ENCODE measurements at regions not wholly inside any gene's neighbourhood (a gene's known extent, or its start where the extent isn't known, plus 50 kb on each side); places are given as distances from the start of the nearest gene placed in this dataset.
"Not testable (repeated sequence)": the region's sequence is repeated elsewhere in the genome, so short reads cannot be mapped to it uniquely, and the experiment has no call there.

DNA sequence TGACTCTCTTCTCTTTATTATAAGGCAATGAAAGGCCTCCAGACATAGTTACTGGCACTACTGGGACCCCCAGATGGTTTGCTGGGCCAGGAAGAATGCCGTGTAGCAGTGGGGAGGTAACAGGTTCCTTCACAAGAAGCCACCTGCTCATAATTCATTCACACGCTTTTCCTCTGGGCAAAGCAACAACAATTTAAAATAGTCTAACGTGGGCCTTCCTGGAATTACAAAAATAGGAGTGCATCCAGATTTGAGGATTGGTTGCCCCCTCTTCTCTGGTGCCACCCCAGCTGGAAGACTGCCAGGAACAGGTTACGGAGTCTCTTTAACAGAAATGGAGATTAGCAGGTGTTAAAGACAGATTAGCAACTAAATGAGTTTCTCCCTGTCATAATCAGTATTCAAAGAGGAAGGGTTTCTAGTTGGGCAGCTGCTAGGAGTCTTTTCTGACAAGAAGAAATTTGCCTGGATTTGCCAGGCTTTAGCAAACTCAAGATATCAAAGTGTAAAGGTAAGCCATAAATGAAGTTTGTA lies 409.6 kb downstream of the NPIPA8 start:
- Histone ChIP-seq H3K36me3 (ENCODE audit: insufficient read depth, insufficient read length, low read length) (no peaks in the 10 kb centered on the region), H3K27me3 (ENCODE audit: insufficient read depth, insufficient read length) (no peaks in the 10 kb centered on the region), H3K9ac (ENCODE audit: insufficient read length, low read depth) (no peak overlapping the region), H3K4me3 (ENCODE audit: insufficient read length, low read depth) (no peak overlapping the region), H3K9me3 (ENCODE audit: insufficient read depth, low read length) (no peaks in the 10 kb centered on the region), H3K4me1 (ENCODE audit: insufficient read depth, insufficient read length) (no peaks in the 10 kb centered on the region)
- TF ChIP-seq YY1 (IDR thresholded peaks at IDR 0.05; ENCODE audit: insufficient read depth, insufficient read length) (no peak), SUZ12 (IDR thresholded peaks at IDR 0.05; ENCODE audit: extremely low read depth, insufficient read depth, insufficient read length) (no peak), ZNF274 (IDR thresholded peaks at IDR 0.05; ENCODE audit: low read depth, low read length) (no peak)
- no peak for DNase-seq (ENCODE audit: low read depth, low spot score)

DNA sequence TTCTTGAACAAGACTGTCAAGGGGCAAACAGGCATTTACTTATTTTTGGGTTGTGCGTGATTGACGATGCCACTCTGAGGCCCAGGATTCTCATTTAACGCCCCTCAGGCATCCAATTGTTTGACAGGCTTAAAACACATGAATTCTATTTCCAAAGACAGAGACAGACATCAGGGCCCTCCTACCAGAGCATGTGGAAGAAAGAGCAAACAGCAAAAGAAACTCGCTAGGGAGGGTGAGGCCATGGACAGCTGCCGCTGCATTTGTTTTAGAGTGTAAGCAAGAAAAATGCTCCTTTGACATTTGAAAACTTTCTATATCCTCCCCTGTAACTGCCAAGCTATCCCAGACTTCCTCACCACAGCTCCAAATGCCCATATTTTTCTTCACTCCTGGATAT lies 410.1 kb downstream of the NPIPA8 start:
- Histone ChIP-seq H3K27me3 (ENCODE audit: insufficient read depth, insufficient read length) (no peaks in the 10 kb centered on the region), H3K4me1 (ENCODE audit: insufficient read depth, insufficient read length) (no peaks in the 10 kb centered on the region), H3K9ac (ENCODE audit: insufficient read length, low read depth) (no peak overlapping the region), H3K9me3 (ENCODE audit: insufficient read depth, low read length) (no peaks in the 10 kb centered on the region), H3K36me3 (ENCODE audit: insufficient read depth, insufficient read length, low read length) (no peaks in the 10 kb centered on the region), H3K4me3 (ENCODE audit: insufficient read length, low read depth) (no peak overlapping the region)
- no peak for DNase-seq (ENCODE audit: low read depth, low spot score)
- no peak for TF ChIP-seq SUZ12 (IDR thresholded peaks at IDR 0.05; ENCODE audit: extremely low read depth, insufficient read depth, insufficient read length)
- TF ChIP-seq YY1 (IDR thresholded peaks at IDR 0.05; ENCODE audit: insufficient read depth, insufficient read length) = no peak
- no peak for TF ChIP-seq ZNF274 (IDR thresholded peaks at IDR 0.05; ENCODE audit: low read depth, low read length)

DNA sequence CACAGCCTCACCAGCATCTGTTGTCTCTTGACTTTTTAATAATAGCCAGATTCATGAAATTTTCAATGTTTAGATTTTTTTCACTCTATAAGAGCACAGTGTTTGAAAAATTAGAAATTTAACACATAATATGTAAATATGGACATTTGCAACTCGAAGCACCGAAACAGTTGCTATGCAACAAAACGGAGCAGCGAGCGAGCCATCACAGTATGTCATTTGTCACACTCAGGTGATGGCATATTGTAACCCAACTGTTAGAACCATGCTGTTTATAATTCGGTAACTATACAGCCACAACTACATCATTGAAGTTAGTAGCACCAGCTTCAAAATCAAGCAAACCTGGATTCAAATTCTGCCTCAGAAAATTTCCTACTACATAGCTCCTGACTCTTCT lies 410.8 kb downstream of the NPIPA8 start:
- Histone ChIP-seq H3K27me3 (ENCODE audit: insufficient read depth, insufficient read length) (no peaks in the 10 kb centered on the region), H3K4me3 (ENCODE audit: insufficient read length, low read depth) (no peak overlapping the region), H3K9ac (ENCODE audit: insufficient read length, low read depth) (no peak overlapping the region), H3K4me1 (ENCODE audit: insufficient read depth, insufficient read length) (no peaks in the 10 kb centered on the region), H3K9me3 (ENCODE audit: insufficient read depth, low read length) (no peaks in the 10 kb centered on the region), H3K36me3 (ENCODE audit: insufficient read depth, insufficient read length, low read length) (no peaks in the 10 kb centered on the region)
- no peak for TF ChIP-seq SUZ12 (IDR thresholded peaks at IDR 0.05; ENCODE audit: extremely low read depth, insufficient read depth, insufficient read length)
- TF ChIP-seq YY1 (IDR thresholded peaks at IDR 0.05; ENCODE audit: insufficient read depth, insufficient read length) = no peak
- no peak for TF ChIP-seq ZNF274 (IDR thresholded peaks at IDR 0.05; ENCODE audit: low read depth, low read length)
- DNase-seq (ENCODE audit: low read depth, low spot score) = no peak

DNA sequence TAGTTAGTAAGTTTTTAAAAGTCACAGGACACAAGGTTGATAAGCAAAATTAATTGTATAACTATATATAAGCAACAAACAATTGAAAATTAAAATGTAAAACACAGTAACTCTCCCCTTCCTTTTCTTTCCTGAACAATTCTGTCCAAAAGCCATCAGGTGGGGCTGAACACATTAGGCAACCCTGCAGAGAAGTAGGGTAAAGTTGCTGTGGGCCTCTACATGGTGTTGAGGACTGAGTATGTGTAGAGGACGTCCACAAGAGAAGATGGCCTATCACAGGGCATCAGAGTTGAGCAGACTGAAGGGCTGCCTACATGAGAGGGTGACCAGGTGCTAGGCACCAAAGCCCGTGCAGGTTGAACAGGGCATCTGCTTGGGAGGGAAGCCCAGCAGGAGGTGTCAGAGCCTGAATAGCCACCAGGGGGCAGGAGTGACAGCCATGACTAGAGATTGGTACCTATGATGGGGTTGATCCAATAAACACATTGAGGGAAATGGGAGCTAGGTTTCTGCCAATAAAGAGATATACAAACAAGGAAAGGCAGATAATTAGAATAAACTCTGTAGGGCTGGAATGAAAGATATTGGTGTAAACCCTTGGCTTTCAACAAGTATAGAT lies 415.1 kb downstream of the NPIPA8 start:
- H3K27me3 ChIP-seq (ENCODE audit: insufficient read depth, insufficient read length) = no peaks in the 10 kb centered on the region
- no peaks in the 10 kb centered on the region for H3K4me1 ChIP-seq (ENCODE audit: insufficient read depth, insufficient read length)
- H3K9me3 ChIP-seq (ENCODE audit: insufficient read depth, low read length) = no peaks in the 10 kb centered on the region
- no peak overlapping the region for H3K4me3 ChIP-seq (ENCODE audit: insufficient read length, low read depth)
- no peaks in the 10 kb centered on the region for H3K36me3 ChIP-seq (ENCODE audit: insufficient read depth, insufficient read length, low read length)
- peak; percentile 58 for DNase-seq (ENCODE audit: low read depth, low spot score)
- TF ChIP-seq YY1 (IDR thresholded peaks at IDR 0.05; ENCODE audit: insufficient read depth, insufficient read length) (no peak), ZNF274 (IDR thresholded peaks at IDR 0.05; ENCODE audit: low read depth, low read length) (no peak), SUZ12 (IDR thresholded peaks at IDR 0.05; ENCODE audit: extremely low read depth, insufficient read depth, insufficient read length) (no peak)
- H3K9ac ChIP-seq (ENCODE audit: insufficient read length, low read depth) = no peak overlapping the region

DNA sequence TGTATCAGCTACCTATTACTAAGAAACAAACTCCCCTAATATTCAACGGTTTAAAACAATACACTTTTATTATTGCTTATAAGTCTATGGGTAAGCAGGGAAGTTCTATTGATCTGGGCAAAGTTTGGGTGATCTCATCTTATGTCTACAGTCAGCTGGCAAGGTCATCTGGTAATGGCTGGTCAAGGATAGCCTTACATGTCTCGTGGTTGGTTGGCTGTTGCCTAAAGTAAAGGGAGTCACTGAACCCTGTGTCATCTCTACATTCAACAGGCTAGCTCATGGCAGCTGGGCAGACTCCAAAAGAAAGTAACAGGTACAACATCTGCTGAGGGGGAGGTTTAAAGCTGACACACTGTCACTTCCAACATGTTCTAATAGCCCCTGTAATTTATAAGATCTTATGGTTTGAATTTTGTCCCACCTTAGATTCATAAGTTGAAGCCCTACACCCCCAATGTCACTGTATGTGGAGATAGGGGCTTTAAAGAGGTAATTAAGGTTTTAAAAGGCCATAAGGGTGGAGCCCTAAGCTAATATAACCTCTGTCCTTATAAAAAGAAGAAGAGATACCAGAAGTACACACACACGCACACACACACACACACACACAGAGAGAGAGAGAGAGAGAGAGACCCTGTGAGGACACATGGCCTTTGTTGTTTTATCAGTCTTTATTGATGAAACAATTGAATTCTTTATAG lies 419.1 kb downstream of the NPIPA8 start:
- TF ChIP-seq ZNF274 (IDR thresholded peaks at IDR 0.05; ENCODE audit: low read depth, low read length) (no peak), SUZ12 (IDR thresholded peaks at IDR 0.05; ENCODE audit: extremely low read depth, insufficient read depth, insufficient read length) (no peak), YY1 (IDR thresholded peaks at IDR 0.05; ENCODE audit: insufficient read depth, insufficient read length) (no peak)
- H3K9ac ChIP-seq (ENCODE audit: insufficient read length, low read depth) = no peak overlapping the region
- no peak overlapping the region for H3K4me3 ChIP-seq (ENCODE audit: insufficient read length, low read depth)
- no peaks in the 10 kb centered on the region for H3K27me3 ChIP-seq (ENCODE audit: insufficient read depth, insufficient read length)
- no peak for DNase-seq (ENCODE audit: low read depth, low spot score)
- H3K4me1 ChIP-seq (ENCODE audit: insufficient read depth, insufficient read length) = no peaks in the 10 kb centered on the region
- H3K9me3 ChIP-seq (ENCODE audit: insufficient read depth, low read length) = peaks cover 5% of the 10 kb centered on the region
- H3K36me3 ChIP-seq (ENCODE audit: insufficient read depth, insufficient read length, low read length) = no peaks in the 10 kb centered on the region

DNA sequence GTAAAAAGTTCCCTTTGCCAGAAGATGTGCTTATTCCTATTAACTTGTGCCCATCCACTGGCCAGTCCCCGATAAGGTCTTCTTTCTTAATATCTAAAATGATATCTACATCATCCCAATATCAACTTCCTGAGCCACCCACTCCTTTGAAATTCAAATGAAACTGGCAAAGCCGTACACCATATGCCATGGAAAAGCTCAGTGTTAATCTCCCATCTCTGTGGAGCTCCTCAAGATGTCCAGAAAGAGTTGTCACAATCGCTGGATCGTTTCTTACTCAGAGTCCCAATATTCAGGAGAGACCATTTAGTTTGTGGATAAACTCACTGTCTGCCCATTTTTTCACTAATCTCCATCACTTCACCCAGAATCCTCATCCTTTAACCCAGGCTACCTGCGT lies 420.7 kb downstream of the NPIPA8 start:
- H3K9ac ChIP-seq (ENCODE audit: insufficient read length, low read depth) = no peak overlapping the region
- DNase-seq (ENCODE audit: low read depth, low spot score) = no peak
- no peaks in the 10 kb centered on the region for H3K36me3 ChIP-seq (ENCODE audit: insufficient read depth, insufficient read length, low read length)
- H3K4me3 ChIP-seq (ENCODE audit: insufficient read length, low read depth) = no peak overlapping the region
- TF ChIP-seq ZNF274 (IDR thresholded peaks at IDR 0.05; ENCODE audit: low read depth, low read length) = no peak
- TF ChIP-seq SUZ12 (IDR thresholded peaks at IDR 0.05; ENCODE audit: extremely low read depth, insufficient read depth, insufficient read length) = no peak
- TF ChIP-seq YY1 (IDR thresholded peaks at IDR 0.05; ENCODE audit: insufficient read depth, insufficient read length) = no peak
- H3K27me3 ChIP-seq (ENCODE audit: insufficient read depth, insufficient read length) = no peaks in the 10 kb centered on the region
- H3K9me3 ChIP-seq (ENCODE audit: insufficient read depth, low read length) = peaks cover 5% of the 10 kb centered on the region
- no peaks in the 10 kb centered on the region for H3K4me1 ChIP-seq (ENCODE audit: insufficient read depth, insufficient read length)

GRCh38 chr16:17914168-17914567 lies 422.4 kb downstream of the NPIPA8 start:
- Histone ChIP-seq H3K9me3 (ENCODE audit: insufficient read depth, low read length) (peaks cover 5% of the 10 kb centered on the region), H3K36me3 (ENCODE audit: insufficient read depth, insufficient read length, low read length) (no peaks in the 10 kb centered on the region), H3K9ac (ENCODE audit: insufficient read length, low read depth) (no peak overlapping the region), H3K4me3 (ENCODE audit: insufficient read length, low read depth) (no peak overlapping the region), H3K27me3 (ENCODE audit: insufficient read depth, insufficient read length) (no peaks in the 10 kb centered on the region), H3K4me1 (ENCODE audit: insufficient read depth, insufficient read length) (no peaks in the 10 kb centered on the region)
- TF ChIP-seq YY1 (IDR thresholded peaks at IDR 0.05; ENCODE audit: insufficient read depth, insufficient read length) = no peak
- no peak for TF ChIP-seq ZNF274 (IDR thresholded peaks at IDR 0.05; ENCODE audit: low read depth, low read length)
- no peak for TF ChIP-seq SUZ12 (IDR thresholded peaks at IDR 0.05; ENCODE audit: extremely low read depth, insufficient read depth, insufficient read length)
- no peak for DNase-seq (ENCODE audit: low read depth, low spot score)

DNA sequence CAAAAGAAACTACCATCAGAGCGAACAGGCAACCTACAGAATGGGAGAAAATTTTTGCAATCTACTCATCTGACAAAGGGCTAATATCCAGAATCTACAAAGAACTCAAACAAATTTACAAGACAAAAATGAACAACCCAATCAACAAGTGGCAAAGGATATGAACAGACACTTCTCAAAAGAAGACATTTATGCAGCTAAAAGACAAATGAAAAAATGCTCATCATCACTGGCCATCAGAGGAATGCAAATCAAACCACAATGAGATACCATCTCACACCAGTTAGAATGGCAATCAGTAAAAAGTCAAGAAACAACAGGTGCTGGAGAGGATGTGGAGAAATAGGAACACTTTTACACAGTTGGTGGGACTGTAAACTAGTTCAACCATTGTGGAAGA lies 425.0 kb downstream of the NPIPA8 start:
- not testable (repeated sequence) for H3K4me1 ChIP-seq (ENCODE audit: insufficient read depth, insufficient read length); H3K27me3 ChIP-seq (ENCODE audit: insufficient read depth, insufficient read length); H3K9ac ChIP-seq (ENCODE audit: insufficient read length, low read depth); DNase-seq (ENCODE audit: low read depth, low spot score); H3K4me3 ChIP-seq (ENCODE audit: insufficient read length, low read depth); H3K36me3 ChIP-seq (ENCODE audit: insufficient read depth, insufficient read length, low read length)
- peaks cover 11% of the 10 kb centered on the region for H3K9me3 ChIP-seq (ENCODE audit: insufficient read depth, low read length)

DNA sequence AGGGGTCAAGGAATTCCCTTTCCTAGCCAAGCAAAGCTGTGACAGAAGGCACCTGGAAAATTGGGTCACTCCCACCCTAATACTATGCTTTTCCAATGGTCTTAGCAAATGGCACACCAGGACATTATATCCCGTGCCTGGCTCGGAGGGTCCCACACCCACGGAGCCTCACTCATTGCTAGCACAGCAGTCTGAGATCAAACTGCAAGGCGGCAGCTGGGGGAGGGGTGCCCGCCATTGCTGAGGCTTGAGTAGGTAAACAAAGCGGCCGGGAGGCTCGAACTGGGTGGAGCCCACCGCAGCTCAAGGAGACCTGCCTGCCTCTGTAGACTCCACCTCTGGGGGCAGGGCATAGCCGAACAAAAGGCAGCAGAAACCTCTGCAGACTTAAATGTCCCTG lies 429.9 kb downstream of the NPIPA8 start:
- not testable (repeated sequence) for DNase-seq (ENCODE audit: low read depth, low spot score); H3K9ac ChIP-seq (ENCODE audit: insufficient read length, low read depth); H3K36me3 ChIP-seq (ENCODE audit: insufficient read depth, insufficient read length, low read length); H3K4me3 ChIP-seq (ENCODE audit: insufficient read length, low read depth); H3K4me1 ChIP-seq (ENCODE audit: insufficient read depth, insufficient read length); H3K27me3 ChIP-seq (ENCODE audit: insufficient read depth, insufficient read length)
- peaks cover 23% of the 10 kb centered on the region for H3K9me3 ChIP-seq (ENCODE audit: insufficient read depth, low read length)
